ENCODE measurements at regions not wholly inside any gene's neighbourhood (a gene's known extent, or its start where the extent isn't known, plus 50 kb on each side); places are given as distances from the start of the nearest gene placed in this dataset.

GRCh38 chr6:138654715-138655634 lies 118.6 kb upstream of the CCDC28A start (continued):
- no peak for TF ChIP-seq CUX1 (IDR thresholded peaks at IDR 0.05; ENCODE audit: insufficient replicate concordance, low read depth, low read length)
- TF ChIP-seq IKZF2 (IDR thresholded peaks at IDR 0.05) = peak; percentile 86 to 90; a peak in 3 of 4 replicates
- no peak for TF ChIP-seq RAD21 (IDR thresholded peaks at IDR 0.05; ENCODE audit: insufficient read depth, low read depth, low read length)
- no peak for TF ChIP-seq NFXL1 (IDR thresholded peaks at IDR 0.05; ENCODE audit: borderline replicate concordance)
- no peak for TF ChIP-seq ZNF592 (IDR thresholded peaks at IDR 0.05)
- TF ChIP-seq EZH2 (IDR thresholded peaks at IDR 0.05; ENCODE audit: borderline replicate concordance, control insufficient read depth, low read depth, low read length) = no peak
- TF ChIP-seq BMI1 (IDR thresholded peaks at IDR 0.05; ENCODE audit: borderline replicate concordance) = peak; percentile 82
- 0 out of 2 replicates have a peak, but pooled peaks have one; percentile 39 for TF ChIP-seq NBN (IDR thresholded peaks at IDR 0.05)
- TF ChIP-seq EP300 (IDR thresholded peaks at IDR 0.05; ENCODE audit: borderline replicate concordance in 1 of 2, control insufficient read depth in 1 of 2, low read depth in 2 of 2, low read length in 2 of 2) = peak; percentile 71 to 95; a peak in 3 of 4 replicates
- TF ChIP-seq, protein P1, sequence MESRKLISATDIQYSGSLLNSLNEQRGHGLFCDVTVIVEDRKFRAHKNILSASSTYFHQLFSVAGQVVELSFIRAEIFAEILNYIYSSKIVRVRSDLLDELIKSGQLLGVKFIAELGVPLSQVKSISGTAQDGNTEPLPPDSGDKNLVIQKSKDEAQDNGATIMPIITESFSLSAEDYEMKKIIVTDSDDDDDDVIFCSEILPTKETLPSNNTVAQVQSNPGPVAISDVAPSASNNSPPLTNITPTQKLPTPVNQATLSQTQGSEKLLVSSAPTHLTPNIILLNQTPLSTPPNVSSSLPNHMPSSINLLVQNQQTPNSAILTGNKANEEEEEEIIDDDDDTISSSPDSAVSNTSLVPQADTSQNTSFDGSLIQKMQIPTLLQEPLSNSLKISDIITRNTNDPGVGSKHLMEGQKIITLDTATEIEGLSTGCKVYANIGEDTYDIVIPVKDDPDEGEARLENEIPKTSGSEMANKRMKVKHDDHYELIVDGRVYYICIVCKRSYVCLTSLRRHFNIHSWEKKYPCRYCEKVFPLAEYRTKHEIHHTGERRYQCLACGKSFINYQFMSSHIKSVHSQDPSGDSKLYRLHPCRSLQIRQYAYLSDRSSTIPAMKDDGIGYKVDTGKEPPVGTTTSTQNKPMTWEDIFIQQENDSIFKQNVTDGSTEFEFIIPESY (IDR thresholded peaks at IDR 0.05) = no peak
- no peak for TF ChIP-seq HSF1 (IDR thresholded peaks at IDR 0.05; ENCODE audit: low read depth, low read length)
- no peak for TF ChIP-seq KDM1A (IDR thresholded peaks at IDR 0.05; ENCODE audit: borderline replicate concordance)
- no peak for TF ChIP-seq SIN3A (IDR thresholded peaks at IDR 0.05; ENCODE audit: low read depth, low read length)
- TF ChIP-seq FOS (IDR thresholded peaks at IDR 0.05; ENCODE audit: borderline replicate concordance, extremely low read depth, insufficient read length) = no peak
- TF ChIP-seq RAD51 (IDR thresholded peaks at IDR 0.05) = no peak; the same call in 1 of the 2 replicates
- no peak for TF ChIP-seq RBBP5 (conservative IDR thresholded peaks at IDR 0.05)

All from GM12878 (cell line).